Osteoblast (primary cell): ENCODE measurements at regions not wholly inside any gene's neighbourhood (a gene's known extent, or its start where the extent isn't known, plus 50 kb on each side); places are given as distances from the start of the nearest gene placed in this dataset.

Experiments
- DNase-seq: peaks from one replicate; pipeline ENCODE4 v3.0.0; 2011; ENCODE audit warnings: low spot score, mixed read lengths; ENCODE audit not compliant: insufficient read length; ENCODE audit errors: missing footprints
- H2AFZ ChIP-seq: 2 replicates; pipeline ENCODE4 v1.6.0; 2011; ENCODE audit warnings: mild to moderate bottlenecking, low read length
- H3K27ac ChIP-seq: 2 replicates; pipeline ENCODE4 v1.5.1; 2011; ENCODE audit warnings: mild to moderate bottlenecking, low read depth, low read length, moderate library complexity
- H3K27me3 ChIP-seq: 2 replicates; pipeline ENCODE4 v1.6.0; 2012; ENCODE audit warnings: mild to moderate bottlenecking, control low read depth, inconsistent platforms, low read length, moderate library complexity; ENCODE audit not compliant: insufficient read depth
- H3K36me3 ChIP-seq: 2 replicates; pipeline ENCODE4 v1.5.1; 2011; ENCODE audit warnings: mild to moderate bottlenecking, low read length, control low read depth, moderate library complexity; ENCODE audit not compliant: insufficient read depth
- H3K4me1 ChIP-seq: 2 replicates; pipeline ENCODE4 v1.5.1; 2011; ENCODE audit warnings: mild to moderate bottlenecking, low read length, control low read depth, moderate library complexity; ENCODE audit not compliant: insufficient read depth
- H3K4me2 ChIP-seq: 2 replicates; pipeline ENCODE4 v1.6.0; 2011; ENCODE audit warnings: mild to moderate bottlenecking, low read length; ENCODE audit not compliant: insufficient read depth
- H3K4me3 ChIP-seq: fragments of 200-600 bp; sonication (generic); 3 replicates; pipeline ENCODE4 v1.5.1; 2012; ENCODE audit warnings: mild to moderate bottlenecking, low read length, inconsistent platforms; ENCODE audit not compliant: insufficient read depth
- H3K79me2 ChIP-seq: 2 replicates; pipeline ENCODE4 v1.6.0; 2012; ENCODE audit warnings: mild to moderate bottlenecking, low read length, control low read depth, inconsistent platforms; ENCODE audit not compliant: insufficient read depth
- H3K9me3 ChIP-seq: 2 replicates; pipeline ENCODE4 v1.5.1; 2011; ENCODE audit warnings: low read depth, low read length, control low read depth
- H4K20me1 ChIP-seq: 2 replicates; pipeline ENCODE4 v1.6.0; 2012; ENCODE audit warnings: mild to moderate bottlenecking, low read length, control low read depth; ENCODE audit not compliant: insufficient read depth
- TF ChIP-seq, protein P1 (sequence below): IDR thresholded peaks from 2 replicates; pipeline ENCODE4 v1.5.1; 2011; ENCODE audit warnings: mild to moderate bottlenecking, low read depth, low read length, moderate library complexity; ENCODE audit errors: extremely low read depth

DNA sequence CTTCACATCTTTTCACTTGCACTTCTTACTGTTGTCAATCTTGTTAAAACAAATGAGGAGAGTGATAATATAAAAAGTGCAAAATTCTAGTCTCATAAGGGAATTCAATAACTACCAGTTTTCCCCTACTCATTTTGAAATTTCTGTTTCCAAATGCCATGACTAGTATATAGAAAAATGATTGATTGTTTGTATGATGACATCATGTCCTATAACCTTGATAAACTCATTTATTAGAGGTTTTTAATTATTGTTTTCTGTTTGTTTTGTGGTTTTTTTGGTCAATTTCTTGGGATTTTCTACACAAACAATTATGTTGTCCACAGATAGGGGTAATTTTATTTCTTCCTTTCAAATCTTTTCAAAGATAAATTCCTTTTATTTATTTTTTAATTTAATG is 559.1 kb downstream of the TLL1 start:
- Histone ChIP-seq H4K20me1 (no peaks in the 10 kb centered on the region), H3K4me1 (peaks cover 13% of the 10 kb centered on the region), H3K36me3 (no peaks in the 10 kb centered on the region), H3K79me2 (no peaks in the 10 kb centered on the region), H3K9me3 (no peaks in the 10 kb centered on the region), H3K4me3 (no peak overlapping the region), H3K4me2 (no peak overlapping the region), H2AFZ (peak overlapping the region; percentile 61), H3K27me3 (no peaks in the 10 kb centered on the region), H3K27ac (no peak overlapping the region)
- DNase-seq = no peak
- TF ChIP-seq, protein P1, sequence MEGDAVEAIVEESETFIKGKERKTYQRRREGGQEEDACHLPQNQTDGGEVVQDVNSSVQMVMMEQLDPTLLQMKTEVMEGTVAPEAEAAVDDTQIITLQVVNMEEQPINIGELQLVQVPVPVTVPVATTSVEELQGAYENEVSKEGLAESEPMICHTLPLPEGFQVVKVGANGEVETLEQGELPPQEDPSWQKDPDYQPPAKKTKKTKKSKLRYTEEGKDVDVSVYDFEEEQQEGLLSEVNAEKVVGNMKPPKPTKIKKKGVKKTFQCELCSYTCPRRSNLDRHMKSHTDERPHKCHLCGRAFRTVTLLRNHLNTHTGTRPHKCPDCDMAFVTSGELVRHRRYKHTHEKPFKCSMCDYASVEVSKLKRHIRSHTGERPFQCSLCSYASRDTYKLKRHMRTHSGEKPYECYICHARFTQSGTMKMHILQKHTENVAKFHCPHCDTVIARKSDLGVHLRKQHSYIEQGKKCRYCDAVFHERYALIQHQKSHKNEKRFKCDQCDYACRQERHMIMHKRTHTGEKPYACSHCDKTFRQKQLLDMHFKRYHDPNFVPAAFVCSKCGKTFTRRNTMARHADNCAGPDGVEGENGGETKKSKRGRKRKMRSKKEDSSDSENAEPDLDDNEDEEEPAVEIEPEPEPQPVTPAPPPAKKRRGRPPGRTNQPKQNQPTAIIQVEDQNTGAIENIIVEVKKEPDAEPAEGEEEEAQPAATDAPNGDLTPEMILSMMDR = no peak

DNA sequence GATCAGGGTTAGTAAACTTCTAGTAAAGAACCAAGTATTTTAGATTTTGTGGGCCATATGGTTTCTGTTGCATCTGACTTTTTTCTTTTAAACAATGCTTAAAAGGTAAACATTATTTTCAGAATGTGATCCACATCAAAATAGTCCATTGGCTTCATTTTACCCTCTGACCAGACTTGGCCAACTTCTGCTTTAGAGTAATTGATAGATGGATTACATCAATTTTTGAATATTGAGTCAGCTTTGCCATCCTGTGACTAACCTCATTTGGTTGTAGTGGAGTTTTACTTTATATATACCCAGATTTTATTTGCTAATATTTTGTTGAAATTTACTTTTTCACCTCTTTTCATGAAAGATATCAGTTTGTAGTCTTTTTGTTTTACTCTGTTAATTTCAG is 559.8 kb downstream of the TLL1 start:
- Histone ChIP-seq H4K20me1 (no peaks in the 10 kb centered on the region), H3K36me3 (no peaks in the 10 kb centered on the region), H3K4me2 (no peak overlapping the region), H3K4me1 (peaks cover 13% of the 10 kb centered on the region), H3K27ac (no peak overlapping the region), H3K4me3 (no peak overlapping the region), H3K27me3 (no peaks in the 10 kb centered on the region), H2AFZ (no peak overlapping the region), H3K9me3 (no peaks in the 10 kb centered on the region), H3K79me2 (no peaks in the 10 kb centered on the region)
- DNase-seq = no peak
- TF ChIP-seq, protein P1 = no peak

- peak; percentile 31 for DNase-seq
- Histone ChIP-seq H3K4me2 (no peak overlapping the region), H4K20me1 (no peaks in the 10 kb centered on the region), H3K36me3 (no peaks in the 10 kb centered on the region), H3K27me3 (no peaks in the 10 kb centered on the region), H3K79me2 (no peaks in the 10 kb centered on the region), H3K9me3 (no peaks in the 10 kb centered on the region), H3K4me3 (no peak overlapping the region), H3K27ac (peak overlapping the region; percentile 75), H2AFZ (no peak overlapping the region), H3K4me1 (peaks cover 13% of the 10 kb centered on the region)
- TF ChIP-seq, protein P1 = no peak
Observed at GRCh38 chr4:166435449-166435848, 562.4 kb downstream of the TLL1 start.

GRCh38 chr4:166458756-166459155 is 585.7 kb downstream of the TLL1 start:
- H3K4me3 ChIP-seq = no peak overlapping the region
- DNase-seq = peak; percentile 90
- no peaks in the 10 kb centered on the region for H3K79me2 ChIP-seq
- peaks cover 9% of the 10 kb centered on the region for H3K4me1 ChIP-seq
- no peaks in the 10 kb centered on the region for H3K9me3 ChIP-seq
- H4K20me1 ChIP-seq = no peaks in the 10 kb centered on the region
- H3K27ac ChIP-seq = no peak overlapping the region
- TF ChIP-seq, protein P1 = no peak
- H3K36me3 ChIP-seq = no peaks in the 10 kb centered on the region
- H2AFZ ChIP-seq = no peak overlapping the region
- no peaks in the 10 kb centered on the region for H3K27me3 ChIP-seq
- no peak overlapping the region for H3K4me2 ChIP-seq
